Mucosa of rectum (tissue), 2 donors: ENCODE measurements at regions not wholly inside any gene's neighbourhood (a gene's known extent, or its start where the extent isn't known, plus 50 kb on each side); places are given as distances from the start of the nearest gene placed in this dataset.

ENCODE experiments used
- H3K27ac ChIP-seq, 2 donors: one replicate each; pipeline ENCODE4 v1.7.0; 2013; ENCODE audit warnings: inconsistent platforms in 2 of 2, low read depth in 2 of 2, low read length in 2 of 2
- H3K27me3 ChIP-seq, 2 donors: one replicate each; pipeline ENCODE4 v1.7.0; 2013; ENCODE audit warnings: low read length in 2 of 2; ENCODE audit not compliant: control insufficient read depth in 2 of 2, insufficient read depth in 2 of 2
- H3K36me3 ChIP-seq, 2 donors: one replicate each; pipeline ENCODE4 v1.7.0; 2013; ENCODE audit warnings: low read length in 2 of 2; ENCODE audit not compliant: control insufficient read depth in 2 of 2, insufficient read depth in 2 of 2
- H3K4me1 ChIP-seq, 2 donors: one replicate each; pipeline ENCODE4 v1.7.0; 2013; ENCODE audit warnings: low read length in 2 of 2, mild to moderate bottlenecking in 1 of 2; ENCODE audit not compliant: control insufficient read depth in 2 of 2, insufficient read depth in 2 of 2
- H3K4me3 ChIP-seq, 2 donors: one replicate each; pipeline ENCODE4 v1.7.0; 2013; ENCODE audit warnings: low read length in 2 of 2
- H3K9ac ChIP-seq, 2 donors: one replicate each; pipeline ENCODE4 v1.7.0; 2013; ENCODE audit warnings: low read length in 2 of 2, low read depth in 1 of 2, mild to moderate bottlenecking in 1 of 2
- H3K9me3 ChIP-seq, 2 donors: one replicate each; pipeline ENCODE4 v1.7.0; 2013; ENCODE audit warnings: low read length in 2 of 2; ENCODE audit not compliant: control insufficient read depth in 2 of 2
- donor health status: healthy.
- donor health status: Normal muscosa, but diverticular disease.

DNA sequence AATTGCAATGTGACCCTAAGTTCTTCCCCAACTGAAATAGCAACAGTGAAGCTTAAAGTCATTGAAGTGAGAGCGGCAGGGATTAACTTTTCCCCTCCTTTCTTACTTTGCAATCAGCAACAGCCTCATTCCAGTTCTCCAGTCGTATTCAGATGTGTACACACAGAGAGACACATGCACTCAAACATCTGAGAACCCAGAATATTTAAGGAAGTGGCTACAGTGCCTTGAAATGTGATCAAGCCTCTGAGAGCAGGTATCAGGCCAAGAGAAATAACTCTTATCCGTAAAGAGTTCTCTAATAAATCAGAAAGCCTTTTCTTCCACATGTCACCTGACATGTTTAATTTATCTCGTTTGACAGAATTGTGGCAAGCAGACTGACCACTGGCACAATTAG is 388.9 kb upstream of the NPVF start:
- H3K9ac ChIP-seq = no peak overlapping the region
- H3K9me3 ChIP-seq = peaks cover 0 to under 1% of the 10 kb centered on the region in 2 donors
- peaks cover 5 to 7% of the 10 kb centered on the region in 2 donors for H3K4me1 ChIP-seq
- H3K27me3 ChIP-seq = no peaks in the 10 kb centered on the region
- H3K36me3 ChIP-seq = no peaks in the 10 kb centered on the region
- no peak overlapping the region for H3K27ac ChIP-seq
- no peak overlapping the region for H3K4me3 ChIP-seq

- H3K27me3 ChIP-seq = no peaks in the 10 kb centered on the region
- no peak overlapping the region for H3K4me3 ChIP-seq
- no peak overlapping the region for H3K27ac ChIP-seq
- no peak overlapping the region for H3K9ac ChIP-seq
- H3K4me1 ChIP-seq = peaks cover 5 to 7% of the 10 kb centered on the region in 2 donors
- H3K9me3 ChIP-seq = no peaks in the 10 kb centered on the region
- H3K36me3 ChIP-seq = no peaks in the 10 kb centered on the region
Observed at GRCh38 chr7:25617673-25618072, 389.4 kb upstream of the NPVF start.

DNA sequence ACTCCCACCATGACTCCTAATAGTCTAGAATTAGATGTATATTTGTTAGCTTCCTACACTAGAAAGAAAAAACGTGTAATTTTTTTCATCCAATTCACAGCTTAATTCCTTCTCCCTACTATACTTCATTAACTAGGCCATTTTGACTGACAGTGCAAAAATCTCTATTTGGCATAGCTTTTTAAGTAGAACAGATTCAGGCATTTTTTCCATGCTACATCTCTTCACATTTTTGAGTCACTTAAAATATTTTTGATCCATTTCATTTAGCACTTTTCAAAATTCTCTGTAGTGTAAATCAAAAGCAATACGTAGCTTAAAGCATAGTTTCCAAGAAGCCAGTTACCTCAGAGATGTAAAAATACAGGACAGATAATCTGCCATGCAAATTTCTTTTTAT is 391.1 kb upstream of the NPVF start:
- H3K27ac ChIP-seq = peak overlapping the region in 1 of 2 donors; percentile 24
- H3K27me3 ChIP-seq = no peaks in the 10 kb centered on the region
- H3K4me1 ChIP-seq = peaks cover 5 to 7% of the 10 kb centered on the region in 2 donors
- no peaks in the 10 kb centered on the region for H3K9me3 ChIP-seq
- H3K4me3 ChIP-seq = no peak overlapping the region
- H3K9ac ChIP-seq = no peak overlapping the region
- no peaks in the 10 kb centered on the region for H3K36me3 ChIP-seq

- peaks cover 5 to 7% of the 10 kb centered on the region in 2 donors for H3K4me1 ChIP-seq
- H3K9ac ChIP-seq = no peak overlapping the region
- H3K4me3 ChIP-seq = no peak overlapping the region
- no peaks in the 10 kb centered on the region for H3K36me3 ChIP-seq
- H3K27ac ChIP-seq = peak overlapping the region; percentile 60 to 71
- no peaks in the 10 kb centered on the region for H3K9me3 ChIP-seq
- no peaks in the 10 kb centered on the region for H3K27me3 ChIP-seq
Observed at GRCh38 chr7:25619963-25620799, 391.9 kb upstream of the NPVF start.

- peaks cover 5 to 7% of the 10 kb centered on the region in 2 donors for H3K4me1 ChIP-seq
- H3K27me3 ChIP-seq = no peaks in the 10 kb centered on the region
- H3K27ac ChIP-seq = no peak overlapping the region
- H3K9ac ChIP-seq = no peak overlapping the region
- H3K9me3 ChIP-seq = no peaks in the 10 kb centered on the region
- no peaks in the 10 kb centered on the region for H3K36me3 ChIP-seq
- no peak overlapping the region for H3K4me3 ChIP-seq
Observed at GRCh38 chr7:25621993-25622392, 393.7 kb upstream of the NPVF start.

DNA sequence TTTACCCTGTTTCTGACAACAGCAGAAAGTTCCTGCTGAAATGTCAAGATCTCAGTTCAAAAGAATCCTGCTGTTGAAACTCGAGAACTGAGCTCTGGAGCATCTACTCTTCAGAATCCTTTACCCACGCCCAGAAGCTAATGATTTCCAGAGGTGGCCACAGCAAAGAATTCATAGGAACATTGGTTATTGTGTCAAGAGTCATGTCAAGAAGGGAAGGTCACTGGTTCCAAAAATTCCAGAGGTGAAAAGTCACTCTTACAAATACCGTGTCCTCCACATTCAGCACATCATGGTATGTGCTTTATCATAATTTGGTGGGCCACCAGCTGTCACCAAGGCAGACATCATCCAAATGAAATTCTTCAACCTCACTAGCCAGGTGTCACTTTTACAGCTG is 394.4 kb upstream of the NPVF start:
- H3K27ac ChIP-seq = no peak overlapping the region
- H3K36me3 ChIP-seq = no peaks in the 10 kb centered on the region
- peaks cover under 1 to 2% of the 10 kb centered on the region in 2 donors for H3K4me1 ChIP-seq
- H3K9me3 ChIP-seq = no peaks in the 10 kb centered on the region
- no peak overlapping the region for H3K4me3 ChIP-seq
- H3K9ac ChIP-seq = no peak overlapping the region
- no peaks in the 10 kb centered on the region for H3K27me3 ChIP-seq

- no peak overlapping the region for H3K9ac ChIP-seq
- no peaks in the 10 kb centered on the region for H3K36me3 ChIP-seq
- H3K4me3 ChIP-seq = no peak overlapping the region
- no peak overlapping the region for H3K27ac ChIP-seq
- no peaks in the 10 kb centered on the region for H3K27me3 ChIP-seq
- H3K4me1 ChIP-seq = no peaks in the 10 kb centered on the region
- H3K9me3 ChIP-seq = no peaks in the 10 kb centered on the region
Observed at GRCh38 chr7:25624051-25624450, 395.8 kb upstream of the NPVF start.

- H3K4me3 ChIP-seq = no peak overlapping the region
- no peaks in the 10 kb centered on the region for H3K27me3 ChIP-seq
- H3K27ac ChIP-seq = peak overlapping the region; percentile 49 to 65
- H3K9me3 ChIP-seq = no peaks in the 10 kb centered on the region
- no peak overlapping the region for H3K9ac ChIP-seq
- H3K36me3 ChIP-seq = no peaks in the 10 kb centered on the region
- H3K4me1 ChIP-seq = no peaks in the 10 kb centered on the region
Observed at GRCh38 chr7:25624833-25625232, 396.5 kb upstream of the NPVF start.

DNA sequence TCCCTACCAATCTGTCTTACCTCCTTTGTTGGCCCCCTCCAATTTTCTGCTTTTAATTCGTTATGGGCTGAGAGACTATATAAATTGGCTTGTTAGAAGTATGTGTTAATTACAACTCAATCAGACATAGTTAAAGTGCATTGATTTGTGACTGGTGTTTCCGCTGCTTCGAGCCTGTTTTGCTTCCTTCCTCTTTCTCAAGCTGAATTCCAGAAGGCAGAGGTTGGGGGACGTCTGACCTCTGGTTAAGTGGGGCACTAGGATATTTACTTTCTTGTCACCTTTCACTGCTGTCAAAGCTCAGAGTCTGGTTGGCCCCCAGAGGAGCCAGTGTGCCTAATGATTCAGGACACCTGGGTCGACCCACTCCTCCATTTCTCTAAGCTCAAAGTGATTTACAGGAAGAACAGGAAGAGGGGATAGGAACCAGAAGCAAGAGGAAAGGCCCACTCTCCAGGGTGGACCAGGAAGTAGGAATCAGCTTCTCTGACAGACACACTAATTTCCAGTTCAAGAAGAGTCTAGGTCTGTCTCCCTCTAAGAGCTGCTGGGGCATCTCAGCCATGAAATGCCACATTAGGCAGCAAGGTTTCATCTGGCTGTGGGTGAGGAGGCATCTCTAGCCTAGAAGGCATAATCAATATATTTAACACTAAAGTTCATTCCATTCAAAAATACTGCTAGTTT is 397.2 kb upstream of the NPVF start:
- Histone ChIP-seq H3K27me3 (no peaks in the 10 kb centered on the region), H3K9me3 (no peaks in the 10 kb centered on the region), H3K36me3 (no peaks in the 10 kb centered on the region), H3K4me3 (no peak overlapping the region), H3K4me1 (no peaks in the 10 kb centered on the region), H3K27ac (peak overlapping the region; percentile 49 to 65), H3K9ac (no peak overlapping the region)

GRCh38 chr7:25626451-25627131 is 398.3 kb upstream of the NPVF start:
- H3K4me3 ChIP-seq = no peak overlapping the region
- H3K9me3 ChIP-seq = no peaks in the 10 kb centered on the region
- no peaks in the 10 kb centered on the region for H3K36me3 ChIP-seq
- no peak overlapping the region for H3K27ac ChIP-seq
- H3K9ac ChIP-seq = no peak overlapping the region
- H3K27me3 ChIP-seq = no peaks in the 10 kb centered on the region
- no peaks in the 10 kb centered on the region for H3K4me1 ChIP-seq
